Peyer's patch (tissue), 4 donors: ENCODE measurements at regions not wholly inside any gene's neighbourhood (a gene's known extent, or its start where the extent isn't known, plus 50 kb on each side); places are given as distances from the start of the nearest gene placed in this dataset.

Source experiments
- CTCF ChIP-seq, 6 experiments: fragments of 450-650 bp in 4 of 6; fragments of 200-600 bp in 2 of 6; sonication (generic) in 1 of 6; IDR thresholded peaks; one replicate each; pipeline ENCODE4 v1.5.1; 2017 to 2019; ENCODE audit warnings: antibody characterized with exemption in 6 of 6, mild to moderate bottlenecking in 3 of 6, moderate library complexity in 1 of 6
- POLR2A ChIP-seq, 2 donors: fragments of 450-650 bp; IDR thresholded peaks; one replicate each; pipeline ENCODE4 v1.5.1; 2017; ENCODE audit warnings: antibody characterized with exemption in 2 of 2, mild to moderate bottlenecking in 2 of 2, moderate library complexity in 2 of 2

- TF ChIP-seq CTCF (IDR thresholded peaks at IDR 0.05): no peak
- no peak for TF ChIP-seq POLR2A (IDR thresholded peaks at IDR 0.05)
These were observed 200.2 kb downstream of the KCNRG start for GRCh38 chr13:50215399-50215798.
